Heart left ventricle (tissue), 16 donors: ENCODE measurements at regions not wholly inside any gene's neighbourhood (a gene's known extent, or its start where the extent isn't known, plus 50 kb on each side); places are given as distances from the start of the nearest gene placed in this dataset.
A peak's percentile ranks its signal among the peaks of the same experiment; 100 is the strongest.

ENCODE experiments used
- ATAC-seq, 4 donors: fragments of 200-7000 bp; cut with Tn5 transposase; one replicate each; pipeline ENCODE4 v1.9.1; 2020 to 2022; ENCODE audit warnings: moderate library complexity in 4 of 4, mild to moderate bottlenecking in 3 of 4, moderate number of reproducible peaks in 1 of 4
- DNase-seq, 5 donors: peaks; one replicate each; pipeline ENCODE4 v3.0.0-alpha.2; 2020
- H3K27ac ChIP-seq, 12 donors: fragments of 200-600 bp; sonication (generic) in 4 of 12; one replicate each; pipeline versions ENCODE4 v1.5.0 to v1.8.0; 2016 to 2022; ENCODE audit warnings: mild to moderate bottlenecking in 2 of 12
- H3K27me3 ChIP-seq, 9 donors: fragments of 200-600 bp; sonication (generic) in 2 of 9; one replicate each; pipeline versions ENCODE4 v1.5.1 to v1.8.0; 2016 to 2022; ENCODE audit warnings: mild to moderate bottlenecking in 3 of 9
- H3K36me3 ChIP-seq, 9 donors: fragments of 200-600 bp; sonication (generic) in 2 of 9; one replicate each; pipeline versions ENCODE4 v1.5.0 to v1.8.0; 2018 to 2022; ENCODE audit warnings: mild to moderate bottlenecking in 2 of 9
- H3K4me1 ChIP-seq, 12 donors: fragments of 200-600 bp; sonication (generic) in 4 of 12; one replicate each; pipeline versions ENCODE4 v1.5.0 to v1.8.0; 2016 to 2022; ENCODE audit warnings: mild to moderate bottlenecking in 3 of 12
- H3K4me3 ChIP-seq, 12 donors: fragments of 200-600 bp; sonication (generic) in 4 of 12; one replicate each; pipeline versions ENCODE4 v1.5.0 to v1.8.0; 2017 to 2022; ENCODE audit warnings: mild to moderate bottlenecking in 9 of 12, moderate library complexity in 4 of 12
- H3K9me3 ChIP-seq, 12 donors: fragments of 200-600 bp; sonication (generic) in 4 of 12; one replicate each; pipeline versions ENCODE4 v1.5.0 to v1.8.0; 2016 to 2022; ENCODE audit warnings: mild to moderate bottlenecking in 1 of 12
- POLR2A ChIP-seq, 2 donors: fragments of 450-650 bp; IDR thresholded peaks; one replicate each; pipeline ENCODE4 v1.6.1; 2017; ENCODE audit warnings: antibody characterized with exemption in 2 of 2, mild to moderate bottlenecking in 2 of 2, moderate library complexity in 2 of 2
- WGBS, 4 donors: extraction: QIAGEN DNeasy Blood & Tissue Kit in 2 of 4; methylation state at CpG; one replicate each; pipeline versions ENCODE4 v1.1.5 to v1.1.7; 2013 to 2018; 5-methylcytosine and 5-hydroxymethylcytosine counted together
- intact Hi-C, 10 donors: fragments of 100-400 bp; cut with DNase I; formaldehyde crosslinking; loops; one replicate each; pipeline versions ENCODE4 v1.11.1 to v1.14.2; 2022
- TF ChIP-seq, protein P1 (sequence below), 12 donors: fragments of 200-600 bp; sonication (generic) in 4 of 12; IDR thresholded peaks; one replicate each; pipeline versions ENCODE4 v1.5.0 to v1.8.0; 2018 to 2022; ENCODE audit warnings: antibody characterized with exemption in 12 of 12, mild to moderate bottlenecking in 5 of 12
- donor health status: ischemic (EF 13 %, LVEDD 7.1; RV severe dilation, severe dysfunction).
- donor health status: healthy with polysubstance abuse.
- donor health status: DM: no; HTN: yes; CAD: no.
- donor health status: DM: no; HTN: no; CAD: no.
- donor health status: ischemic (EF 25% LVEDD 6.9; RV normal size, moderate dysfunction).
- donor health status: ischemic (EF 25% LVEDD 5.7; RV mildly dilated, moderate dysfunction).
- donor health status: healthy.
- donor health status: DM: yes; HTN: yes; CAD: no.
- donor health status: ischemic (EF 35%, LVEDD 5.7; RV mildly dilated, moderate dysfunction).
- donor health status: nonischemic (EF 11% LVEDD 7.7; RV severe dilation, severe dysfunction).
- donor health status: DM: yes; HTN: yes; CAD: no.
- donor health status: PGD.
- donor health status: ischemic (EF 29% LVEDD 5.4; RV normal size, mild dysfunction).
- donor health status: nonischemic (EF 23%, LVEDD 6.1; RV moderate dilation, normal function).

DNA sequence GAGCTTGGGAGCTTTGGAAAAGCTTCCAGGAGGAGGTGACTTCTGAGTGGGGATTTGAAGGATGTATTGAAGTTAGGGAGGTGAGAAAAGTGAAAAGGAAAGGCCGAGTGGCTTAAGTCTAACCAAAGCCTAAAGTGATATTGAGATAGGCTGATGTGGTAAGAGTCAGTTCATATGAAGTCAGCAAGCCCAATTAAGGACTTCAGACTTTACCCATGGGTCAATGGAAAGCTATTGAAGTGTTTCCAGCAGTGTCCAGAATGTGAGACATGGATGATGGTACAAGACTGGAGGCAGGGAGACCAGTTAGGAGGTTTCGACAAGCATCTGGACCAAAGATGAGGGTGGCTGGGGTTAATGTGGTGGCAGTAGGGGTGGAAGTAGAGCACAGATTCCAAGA lies 134.3 kb upstream of the WWC1 start:
- Histone ChIP-seq H3K9me3 (no peaks in the 10 kb centered on the region), H3K27ac (no peak overlapping the region), H3K4me1 (peaks cover 0 to 35% (median 5%) of the 10 kb centered on the region in 12 donors), H3K27me3 (no peaks in the 10 kb centered on the region), H3K36me3 (no peaks in the 10 kb centered on the region), H3K4me3 (no peak overlapping the region)
- intact Hi-C loops, result no loop called here
- DNase-seq (no peak), ATAC-seq (no peak)
- WGBS, 4 donors, result 89 to 97% (median 92%) methylated on average over 2 of the region's 2 CpGs
- no peak for TF ChIP-seq POLR2A (IDR thresholded peaks at IDR 0.05)
- TF ChIP-seq, protein P1, sequence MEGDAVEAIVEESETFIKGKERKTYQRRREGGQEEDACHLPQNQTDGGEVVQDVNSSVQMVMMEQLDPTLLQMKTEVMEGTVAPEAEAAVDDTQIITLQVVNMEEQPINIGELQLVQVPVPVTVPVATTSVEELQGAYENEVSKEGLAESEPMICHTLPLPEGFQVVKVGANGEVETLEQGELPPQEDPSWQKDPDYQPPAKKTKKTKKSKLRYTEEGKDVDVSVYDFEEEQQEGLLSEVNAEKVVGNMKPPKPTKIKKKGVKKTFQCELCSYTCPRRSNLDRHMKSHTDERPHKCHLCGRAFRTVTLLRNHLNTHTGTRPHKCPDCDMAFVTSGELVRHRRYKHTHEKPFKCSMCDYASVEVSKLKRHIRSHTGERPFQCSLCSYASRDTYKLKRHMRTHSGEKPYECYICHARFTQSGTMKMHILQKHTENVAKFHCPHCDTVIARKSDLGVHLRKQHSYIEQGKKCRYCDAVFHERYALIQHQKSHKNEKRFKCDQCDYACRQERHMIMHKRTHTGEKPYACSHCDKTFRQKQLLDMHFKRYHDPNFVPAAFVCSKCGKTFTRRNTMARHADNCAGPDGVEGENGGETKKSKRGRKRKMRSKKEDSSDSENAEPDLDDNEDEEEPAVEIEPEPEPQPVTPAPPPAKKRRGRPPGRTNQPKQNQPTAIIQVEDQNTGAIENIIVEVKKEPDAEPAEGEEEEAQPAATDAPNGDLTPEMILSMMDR (IDR thresholded peaks at IDR 0.05), result no peak

DNA sequence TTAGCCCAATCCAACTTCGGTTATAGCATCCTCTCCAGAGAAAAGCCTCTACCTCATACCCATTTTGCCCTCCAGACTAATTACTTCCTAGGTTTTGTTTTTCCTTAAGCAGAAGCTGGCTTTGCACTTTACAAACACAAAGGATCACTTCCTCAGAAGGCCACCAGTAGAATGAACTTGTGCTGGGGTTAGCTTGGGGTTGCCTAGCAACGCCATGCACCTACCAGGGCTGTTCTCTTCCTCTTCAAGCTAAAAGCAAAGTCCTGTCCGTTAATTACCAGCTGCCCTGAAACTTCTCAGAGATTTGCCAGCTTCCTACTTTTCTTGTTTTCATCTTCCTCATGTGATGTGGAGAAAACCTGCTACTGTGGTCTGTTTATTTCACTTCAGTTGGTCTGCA lies 132.0 kb upstream of the WWC1 start:
- ATAC-seq, result no peak
- Histone ChIP-seq H3K36me3 (peaks cover 0 to 11% (median 0%) of the 10 kb centered on the region in 9 donors), H3K4me3 (no peak overlapping the region), H3K27ac (no peak overlapping the region), H3K4me1 (peaks cover 0 to 27% (median 0%) of the 10 kb centered on the region in 12 donors), H3K9me3 (no peaks in the 10 kb centered on the region), H3K27me3 (no peaks in the 10 kb centered on the region)
- 49 to 58% (median 55%) methylated on average over 3 of the region's 3 CpGs for WGBS, 4 donors
- intact Hi-C loops, result no loop called here
- DNase-seq, result no peak
- no peak for TF ChIP-seq POLR2A (IDR thresholded peaks at IDR 0.05)
- TF ChIP-seq, protein P1 (IDR thresholded peaks at IDR 0.05), result no peak

DNA sequence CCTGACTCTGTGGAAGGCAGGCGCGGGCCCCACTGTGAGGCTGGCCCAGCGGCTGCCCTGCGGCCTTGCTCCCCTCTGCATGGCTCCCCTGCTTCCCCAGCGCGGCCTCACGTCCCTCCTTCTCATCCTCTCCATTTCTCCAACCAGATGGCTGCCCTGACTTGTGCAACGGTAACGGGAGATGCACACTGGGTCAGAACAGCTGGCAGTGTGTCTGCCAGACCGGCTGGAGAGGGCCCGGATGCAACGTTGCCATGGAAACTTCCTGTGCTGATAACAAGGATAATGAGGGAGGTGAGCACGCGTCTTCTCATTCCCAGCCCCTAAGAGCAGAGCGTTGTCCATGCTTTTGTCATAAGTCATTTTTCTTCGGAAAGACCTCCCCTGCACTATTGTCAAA lies 129.0 kb upstream of the WWC1 start:
- intact Hi-C loops, result no loop called here
- H3K9me3 ChIP-seq, result no peaks in the 10 kb centered on the region
- H3K36me3 ChIP-seq, result peaks cover 0 to 14% (median 0%) of the 10 kb centered on the region in 9 donors
- H3K27me3 ChIP-seq, result no peaks in the 10 kb centered on the region
- ATAC-seq (peak in 1 of 4 donors; percentile 6), DNase-seq (no peak)
- H3K4me1 ChIP-seq, result peaks cover 0 to 39% (median 7%) of the 10 kb centered on the region in 12 donors
- TF ChIP-seq, protein P1 (IDR thresholded peaks at IDR 0.05), result no peak
- no peak for TF ChIP-seq POLR2A (IDR thresholded peaks at IDR 0.05)
- H3K27ac ChIP-seq, result no peak overlapping the region
- 50 to 68% (median 64%) methylated on average over 16 of the region's 16 CpGs for WGBS, 4 donors
- no peak overlapping the region for H3K4me3 ChIP-seq

DNA sequence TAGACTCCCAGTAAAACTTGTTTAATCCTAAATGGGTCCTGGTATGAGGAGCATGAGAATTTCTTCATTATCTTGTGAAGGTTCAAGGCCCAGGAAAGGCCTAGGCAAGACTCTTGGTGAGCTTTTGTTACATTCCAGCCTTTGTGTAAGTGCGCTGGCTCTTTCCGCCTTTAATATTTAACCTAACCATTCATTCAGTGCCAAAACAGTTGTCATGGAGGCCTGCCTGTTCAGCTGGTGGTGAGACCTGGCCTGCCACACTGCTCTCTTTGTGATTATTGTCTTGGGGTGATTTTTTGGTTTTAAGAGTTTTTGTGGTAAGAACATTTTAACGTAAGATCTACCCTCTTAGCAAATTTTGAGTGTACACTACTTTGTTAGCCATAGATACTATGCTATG lies 127.5 kb upstream of the WWC1 start:
- Histone ChIP-seq H3K27ac (no peak overlapping the region), H3K4me3 (no peak overlapping the region), H3K4me1 (peaks cover 0 to 42% (median 7%) of the 10 kb centered on the region in 12 donors), H3K9me3 (no peaks in the 10 kb centered on the region), H3K27me3 (no peaks in the 10 kb centered on the region), H3K36me3 (peaks cover 0 to 17% (median 0%) of the 10 kb centered on the region in 9 donors)
- intact Hi-C loops, result no loop called here
- no peak for DNase-seq
- TF ChIP-seq POLR2A (IDR thresholded peaks at IDR 0.05), result no peak
- TF ChIP-seq, protein P1 (IDR thresholded peaks at IDR 0.05), result no peak
- no peak for ATAC-seq
- 84 to 94% (median 89%) methylated on average over 3 of the region's 3 CpGs for WGBS, 4 donors
